ENCODE measurements at regions not wholly inside any gene's neighbourhood (a gene's known extent, or its start where the extent isn't known, plus 50 kb on each side); places are given as distances from the start of the nearest gene placed in this dataset.

DNA sequence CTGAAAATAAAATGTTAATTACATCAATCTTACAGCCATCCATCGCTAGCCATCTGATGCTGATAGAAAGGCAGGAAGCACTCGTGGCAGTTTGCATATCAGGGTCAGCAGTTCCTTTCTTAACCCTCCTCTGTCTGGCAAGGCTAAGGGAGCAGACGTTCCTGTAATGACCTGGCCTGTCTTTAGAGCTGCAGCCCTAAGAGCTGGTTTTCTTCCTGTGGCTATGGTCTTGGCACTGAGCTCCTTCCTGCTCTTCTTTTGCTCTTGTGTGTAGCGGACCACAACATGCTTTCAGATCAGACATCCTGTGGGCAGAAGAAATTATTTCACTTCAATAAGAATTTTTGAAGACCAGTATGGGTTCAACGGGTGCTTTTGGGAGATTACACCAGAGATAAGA is 170.4 kb downstream of the DAD1 start:
- no peaks in the 10 kb centered on the region for H3K79me1 ChIP-seq (ENCODE audit: low read depth in 1 of 2, low read length in 2 of 2)
- no peaks in the 10 kb centered on the region for H3K9me3 ChIP-seq (ENCODE audit: control insufficient read depth, insufficient read depth, low read length)
- H3K56ac ChIP-seq (ENCODE audit: extremely low read depth, insufficient read depth, low read length) = no peak overlapping the region
- no peak overlapping the region for H3K27ac ChIP-seq (ENCODE audit: insufficient read depth, low read length)
- no peak overlapping the region for H2BK120ac ChIP-seq (ENCODE audit: low read depth, low read length)
- H2BK5ac ChIP-seq (ENCODE audit: low read depth, low read length, poor library complexity, severe bottlenecking) = no peak overlapping the region
- no peak overlapping the region for H4K8ac ChIP-seq (ENCODE audit: low read depth in 2 of 2, low read length in 2 of 2)
- in situ Hi-C loops (cut with MboI; ENCODE audit: low sequenced_read_pairs) (no loop called here), intact Hi-C loops (cut with micrococcal nuclease) (no loop called here), dilution Hi-C loops (cut with HindIII; ENCODE audit: low sequenced_read_pairs, unreplicated experiment) (no loop called here)
- H3K36me3 ChIP-seq (ENCODE audit: control insufficient read depth, insufficient read depth, low read length) = no peaks in the 10 kb centered on the region
- ChIA-PET CTCF (interaction anchor here (1.6 kb wide), 1 partner anchor 10 kb away, joined by 4 read pairs; no protein-coding TSS in a partner anchor), POLR2A (ENCODE audit: unreplicated experiment) (no interaction called here)
- H2AFZ ChIP-seq (replicated peaks; ENCODE audit: low read length, poor library complexity) = peak overlapping the region; percentile 14
- no TSS peak for BruUV-seq (replicated peaks)
- H3K4me2 ChIP-seq (ENCODE audit: low read depth, low read length) = no peak overlapping the region
- H3K18ac ChIP-seq (ENCODE audit: low read depth, low read length) = no peak overlapping the region
- no CpG with 5 or more reads among the region's 5 CpGs for WGBS, 2 experiments (ENCODE audit: extremely low coverage in 2 of 2, insufficient read length in 1 of 2)
- no peak overlapping the region for H3K23ac ChIP-seq (ENCODE audit: low read depth, low read length)
- H3K14ac ChIP-seq (replicated peaks; ENCODE audit: low read depth, low read length) = no peak overlapping the region
- H3K4ac ChIP-seq (ENCODE audit: low read depth, low read length) = no peak overlapping the region
- ATAC-seq (ENCODE audit: low read depth) (no peak), DNase-seq (no peak)
- H4K20me1 ChIP-seq (ENCODE audit: insufficient read depth, low read length) = no peaks in the 10 kb centered on the region
- peaks cover 62% of the 10 kb centered on the region for H3K27me3 ChIP-seq (ENCODE audit: control insufficient read depth, insufficient read depth, low read length)
- H3K9me1 ChIP-seq (ENCODE audit: insufficient read depth, low read length) = no peaks in the 10 kb centered on the region
- no peak overlapping the region for H4K5ac ChIP-seq (ENCODE audit: low read depth, low read length)
- H3K4me1 ChIP-seq (ENCODE audit: control insufficient read depth, insufficient read depth, low read length) = no peaks in the 10 kb centered on the region
- no peak overlapping the region for H2BK15ac ChIP-seq (ENCODE audit: low read depth, low read length)
- no peak overlapping the region for H2AK5ac ChIP-seq (ENCODE audit: low read depth, low read length)
- no peak overlapping the region for H3K9ac ChIP-seq (ENCODE audit: low read depth, low read length)
- H2BK20ac ChIP-seq (ENCODE audit: low read depth, low read length) = no peak overlapping the region
- H2AK9ac ChIP-seq (replicated peaks; ENCODE audit: low read depth, low read length, poor library complexity) = no peak overlapping the region
- H4K91ac ChIP-seq (ENCODE audit: insufficient read depth, low read depth, low read length) = no peak overlapping the region
- TF ChIP-seq CTCF (conservative IDR thresholded peaks at IDR 0.05; ENCODE audit: low read depth, low read length) (no peak), MAZ (IDR thresholded peaks at IDR 0.05; ENCODE audit: borderline replicate concordance, low read depth, low read length) (no peak), POLR2A (IDR thresholded peaks at IDR 0.05; ENCODE audit: low read depth, low read length) (no peak), FOS (IDR thresholded peaks at IDR 0.05; ENCODE audit: low read depth, low read length) (no peak)
- no peak overlapping the region for H3K4me3 ChIP-seq (ENCODE audit: insufficient read depth, low read depth, low read length)

Measured in IMR-90 (cell line).